ENCODE measurements at regions not wholly inside any gene's neighbourhood (a gene's known extent, or its start where the extent isn't known, plus 50 kb on each side); places are given as distances from the start of the nearest gene placed in this dataset.

DNA sequence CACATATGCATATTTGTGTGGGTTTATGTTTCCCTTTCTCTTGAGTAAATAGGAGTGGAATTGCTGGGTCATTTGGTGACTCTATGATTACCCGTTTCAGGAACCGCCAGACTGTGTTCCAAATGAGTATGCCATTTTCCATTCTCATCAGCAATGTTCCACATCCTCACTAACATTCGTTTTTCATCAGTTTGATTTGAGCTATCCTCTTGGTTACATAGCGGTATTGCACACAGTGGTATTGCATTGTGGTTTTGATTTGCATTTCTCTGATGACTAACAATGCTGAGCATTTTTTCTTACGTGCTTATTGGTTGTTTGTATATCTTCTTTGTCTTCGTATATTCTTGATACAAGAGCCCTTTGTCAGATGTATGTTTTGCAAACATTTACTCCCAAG, 218.0 kb upstream of the AMOT start (continued):
- TF ChIP-seq, protein P1, sequence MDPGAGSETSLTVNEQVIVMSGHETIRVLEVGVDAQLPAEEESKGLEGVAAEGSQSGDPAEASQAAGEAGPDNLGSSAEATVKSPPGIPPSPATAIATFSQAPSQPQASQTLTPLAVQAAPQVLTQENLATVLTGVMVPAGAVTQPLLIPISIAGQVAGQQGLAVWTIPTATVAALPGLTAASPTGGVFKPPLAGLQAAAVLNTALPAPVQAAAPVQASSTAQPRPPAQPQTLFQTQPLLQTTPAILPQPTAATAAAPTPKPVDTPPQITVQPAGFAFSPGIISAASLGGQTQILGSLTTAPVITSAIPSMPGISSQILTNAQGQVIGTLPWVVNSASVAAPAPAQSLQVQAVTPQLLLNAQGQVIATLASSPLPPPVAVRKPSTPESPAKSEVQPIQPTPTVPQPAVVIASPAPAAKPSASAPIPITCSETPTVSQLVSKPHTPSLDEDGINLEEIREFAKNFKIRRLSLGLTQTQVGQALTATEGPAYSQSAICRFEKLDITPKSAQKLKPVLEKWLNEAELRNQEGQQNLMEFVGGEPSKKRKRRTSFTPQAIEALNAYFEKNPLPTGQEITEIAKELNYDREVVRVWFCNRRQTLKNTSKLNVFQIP (CRISPR knock-in tag; IDR thresholded peaks at IDR 0.05; ENCODE audit: borderline replicate concordance, low read depth) = no peak
- TF ChIP-seq CSDC2 (CRISPR knock-in tag; IDR thresholded peaks at IDR 0.05) = no peak
- TF ChIP-seq ISL1 (CRISPR knock-in tag; IDR thresholded peaks at IDR 0.05) = no peak
- TF ChIP-seq TOX (CRISPR knock-in tag; IDR thresholded peaks at IDR 0.05; ENCODE audit: borderline replicate concordance) = no peak
- TF ChIP-seq TCF4 (CRISPR knock-in tag; IDR thresholded peaks at IDR 0.05; ENCODE audit: borderline replicate concordance) = no peak
- no peak for TF ChIP-seq GLIS3 (CRISPR knock-in tag; IDR thresholded peaks at IDR 0.05)
- TF ChIP-seq, protein P2, sequence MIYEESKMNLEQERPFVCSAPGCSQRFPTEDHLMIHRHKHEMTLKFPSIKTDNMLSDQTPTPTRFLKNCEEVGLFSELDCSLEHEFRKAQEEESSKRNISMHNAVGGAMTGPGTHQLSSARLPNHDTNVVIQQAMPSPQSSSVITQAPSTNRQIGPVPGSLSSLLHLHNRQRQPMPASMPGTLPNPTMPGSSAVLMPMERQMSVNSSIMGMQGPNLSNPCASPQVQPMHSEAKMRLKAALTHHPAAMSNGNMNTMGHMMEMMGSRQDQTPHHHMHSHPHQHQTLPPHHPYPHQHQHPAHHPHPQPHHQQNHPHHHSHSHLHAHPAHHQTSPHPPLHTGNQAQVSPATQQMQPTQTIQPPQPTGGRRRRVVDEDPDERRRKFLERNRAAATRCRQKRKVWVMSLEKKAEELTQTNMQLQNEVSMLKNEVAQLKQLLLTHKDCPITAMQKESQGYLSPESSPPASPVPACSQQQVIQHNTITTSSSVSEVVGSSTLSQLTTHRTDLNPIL (CRISPR knock-in tag; IDR thresholded peaks at IDR 0.05; ENCODE audit: low read depth) = no peak
- TF ChIP-seq OSR1 (CRISPR knock-in tag; IDR thresholded peaks at IDR 0.05) = no peak
- TF ChIP-seq ESRRG (CRISPR knock-in tag; IDR thresholded peaks at IDR 0.05) = no peak

DNA sequence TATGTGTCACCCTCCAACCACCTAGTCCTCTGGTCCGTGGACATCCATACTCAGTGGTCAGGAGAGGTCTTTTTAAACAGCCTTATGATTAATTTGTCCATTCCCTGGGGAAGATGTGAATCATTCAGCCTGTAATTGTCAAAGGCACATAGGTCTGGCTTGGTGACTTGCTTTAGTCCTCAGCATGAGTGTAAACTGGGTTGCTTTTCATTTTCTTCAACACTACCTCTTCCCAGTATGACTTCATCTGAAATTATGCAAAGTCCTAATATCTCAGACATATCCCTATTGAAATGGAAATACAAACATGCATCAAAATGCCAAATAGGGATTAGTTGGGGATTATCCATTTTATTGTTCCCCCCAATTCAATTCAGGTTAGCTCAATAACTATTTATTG, 208.3 kb upstream of the AMOT start:
- no peak for ATAC-seq
- TF ChIP-seq, protein P2 (CRISPR knock-in tag; IDR thresholded peaks at IDR 0.05; ENCODE audit: low read depth) = no peak
- no peak for TF ChIP-seq SNAI2 (CRISPR knock-in tag; IDR thresholded peaks at IDR 0.05)
- TF ChIP-seq ZNF565 (CRISPR knock-in tag; conservative IDR thresholded peaks at IDR 0.05; ENCODE audit: low read depth) = no peak
- no peak for TF ChIP-seq PPARA (CRISPR knock-in tag; IDR thresholded peaks at IDR 0.05; ENCODE audit: borderline replicate concordance)
- TF ChIP-seq ZC3H10 (CRISPR knock-in tag; IDR thresholded peaks at IDR 0.05) = no peak
- no peak for TF ChIP-seq CSDC2 (CRISPR knock-in tag; IDR thresholded peaks at IDR 0.05)
- no peak for TF ChIP-seq ZFP30 (CRISPR knock-in tag; IDR thresholded peaks at IDR 0.05)
- TF ChIP-seq, protein P3, sequence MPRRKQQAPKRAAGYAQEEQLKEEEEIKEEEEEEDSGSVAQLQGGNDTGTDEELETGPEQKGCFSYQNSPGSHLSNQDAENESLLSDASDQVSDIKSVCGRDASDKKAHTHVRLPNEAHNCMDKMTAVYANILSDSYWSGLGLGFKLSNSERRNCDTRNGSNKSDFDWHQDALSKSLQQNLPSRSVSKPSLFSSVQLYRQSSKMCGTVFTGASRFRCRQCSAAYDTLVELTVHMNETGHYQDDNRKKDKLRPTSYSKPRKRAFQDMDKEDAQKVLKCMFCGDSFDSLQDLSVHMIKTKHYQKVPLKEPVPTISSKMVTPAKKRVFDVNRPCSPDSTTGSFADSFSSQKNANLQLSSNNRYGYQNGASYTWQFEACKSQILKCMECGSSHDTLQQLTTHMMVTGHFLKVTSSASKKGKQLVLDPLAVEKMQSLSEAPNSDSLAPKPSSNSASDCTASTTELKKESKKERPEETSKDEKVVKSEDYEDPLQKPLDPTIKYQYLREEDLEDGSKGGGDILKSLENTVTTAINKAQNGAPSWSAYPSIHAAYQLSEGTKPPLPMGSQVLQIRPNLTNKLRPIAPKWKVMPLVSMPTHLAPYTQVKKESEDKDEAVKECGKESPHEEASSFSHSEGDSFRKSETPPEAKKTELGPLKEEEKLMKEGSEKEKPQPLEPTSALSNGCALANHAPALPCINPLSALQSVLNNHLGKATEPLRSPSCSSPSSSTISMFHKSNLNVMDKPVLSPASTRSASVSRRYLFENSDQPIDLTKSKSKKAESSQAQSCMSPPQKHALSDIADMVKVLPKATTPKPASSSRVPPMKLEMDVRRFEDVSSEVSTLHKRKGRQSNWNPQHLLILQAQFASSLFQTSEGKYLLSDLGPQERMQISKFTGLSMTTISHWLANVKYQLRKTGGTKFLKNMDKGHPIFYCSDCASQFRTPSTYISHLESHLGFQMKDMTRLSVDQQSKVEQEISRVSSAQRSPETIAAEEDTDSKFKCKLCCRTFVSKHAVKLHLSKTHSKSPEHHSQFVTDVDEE (CRISPR knock-in tag; IDR thresholded peaks at IDR 0.05) = no peak

DNA sequence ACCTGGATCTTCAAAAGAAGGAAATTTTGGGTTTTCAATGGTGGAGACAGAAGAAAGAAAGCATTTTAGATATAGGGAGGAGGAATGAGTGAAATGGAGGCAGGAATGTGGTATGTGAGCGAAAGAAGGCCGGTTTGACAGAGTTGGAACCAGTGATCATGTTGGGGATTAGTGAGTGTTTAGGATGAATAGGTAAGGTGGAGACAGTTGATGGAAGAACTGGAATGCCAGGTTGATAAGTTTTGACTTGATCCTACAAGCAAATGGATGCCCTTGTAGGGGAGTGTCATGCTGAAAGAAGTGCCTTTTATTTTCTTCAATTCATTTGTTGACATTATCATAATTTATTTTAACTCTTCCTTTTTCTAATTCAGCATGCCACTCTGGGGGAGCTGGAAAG, 207.8 kb upstream of the AMOT start:
- no peak for ATAC-seq
- TF ChIP-seq ZNF70 (CRISPR knock-in tag; IDR thresholded peaks at IDR 0.05) (no peak), PPARA (CRISPR knock-in tag; IDR thresholded peaks at IDR 0.05; ENCODE audit: borderline replicate concordance) (no peak), SNAI2 (CRISPR knock-in tag; IDR thresholded peaks at IDR 0.05) (no peak), CSDC2 (CRISPR knock-in tag; IDR thresholded peaks at IDR 0.05) (no peak), ISL1 (CRISPR knock-in tag; IDR thresholded peaks at IDR 0.05) (no peak), RARB (CRISPR knock-in tag; IDR thresholded peaks at IDR 0.05) (no peak), ZNF8 (CRISPR knock-in tag; IDR thresholded peaks at IDR 0.05) (no peak), TCF4 (CRISPR knock-in tag; IDR thresholded peaks at IDR 0.05; ENCODE audit: borderline replicate concordance) (no peak), ZC3H10 (CRISPR knock-in tag; IDR thresholded peaks at IDR 0.05) (no peak), ZFP3 (CRISPR knock-in tag; IDR thresholded peaks at IDR 0.05) (no peak), BACH2 (CRISPR knock-in tag; IDR thresholded peaks at IDR 0.05; ENCODE audit: borderline replicate concordance) (no peak), ESRRG (CRISPR knock-in tag; IDR thresholded peaks at IDR 0.05) (no peak), OSR1 (CRISPR knock-in tag; IDR thresholded peaks at IDR 0.05) (no peak), GLIS3 (CRISPR knock-in tag; IDR thresholded peaks at IDR 0.05) (no peak), TOX (CRISPR knock-in tag; IDR thresholded peaks at IDR 0.05; ENCODE audit: borderline replicate concordance) (no peak), ARNTL (CRISPR knock-in tag; IDR thresholded peaks at IDR 0.05; ENCODE audit: borderline replicate concordance, low read depth) (no peak)
- TF ChIP-seq, protein P3 (CRISPR knock-in tag; IDR thresholded peaks at IDR 0.05) = no peak
- TF ChIP-seq, protein P4, sequence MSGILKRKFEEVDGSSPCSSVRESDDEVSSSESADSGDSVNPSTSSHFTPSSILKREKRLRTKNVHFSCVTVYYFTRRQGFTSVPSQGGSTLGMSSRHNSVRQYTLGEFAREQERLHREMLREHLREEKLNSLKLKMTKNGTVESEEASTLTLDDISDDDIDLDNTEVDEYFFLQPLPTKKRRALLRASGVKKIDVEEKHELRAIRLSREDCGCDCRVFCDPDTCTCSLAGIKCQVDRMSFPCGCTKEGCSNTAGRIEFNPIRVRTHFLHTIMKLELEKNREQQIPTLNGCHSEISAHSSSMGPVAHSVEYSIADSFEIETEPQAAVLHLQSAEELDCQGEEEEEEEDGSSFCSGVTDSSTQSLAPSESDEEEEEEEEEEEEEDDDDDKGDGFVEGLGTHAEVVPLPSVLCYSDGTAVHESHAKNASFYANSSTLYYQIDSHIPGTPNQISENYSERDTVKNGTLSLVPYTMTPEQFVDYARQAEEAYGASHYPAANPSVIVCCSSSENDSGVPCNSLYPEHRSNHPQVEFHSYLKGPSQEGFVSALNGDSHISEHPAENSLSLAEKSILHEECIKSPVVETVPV (CRISPR knock-in tag; IDR thresholded peaks at IDR 0.05) = no peak
- TF ChIP-seq, protein P1 (CRISPR knock-in tag; IDR thresholded peaks at IDR 0.05; ENCODE audit: borderline replicate concordance, low read depth) = no peak

Measured in SK-N-SH treated with all-trans-retinoic acid at 6 μM for 48 hours (cell line).